Choroid plexus epithelial cell (primary cell): ENCODE measurements at regions not wholly inside any gene's neighbourhood (a gene's known extent, or its start where the extent isn't known, plus 50 kb on each side); places are given as distances from the start of the nearest gene placed in this dataset.

ENCODE experiments used
- DNase-seq: peaks from one replicate; pipeline ENCODE4 v3.0.0-alpha.2; 2010; ENCODE audit warnings: low read depth
- H3K4me3 ChIP-seq: 2 replicates; pipeline ENCODE4 v1.5.1; 2011; ENCODE audit warnings: low read depth, mild to moderate bottlenecking, control low read depth, low read length, moderate library complexity
- TF ChIP-seq, protein P1 (sequence below): conservative IDR thresholded peaks from 2 replicates; pipeline ENCODE4 v1.5.1; 2011; ENCODE audit warnings: low read depth, mild to moderate bottlenecking, control low read depth, inconsistent platforms, low read length, moderate library complexity

DNA sequence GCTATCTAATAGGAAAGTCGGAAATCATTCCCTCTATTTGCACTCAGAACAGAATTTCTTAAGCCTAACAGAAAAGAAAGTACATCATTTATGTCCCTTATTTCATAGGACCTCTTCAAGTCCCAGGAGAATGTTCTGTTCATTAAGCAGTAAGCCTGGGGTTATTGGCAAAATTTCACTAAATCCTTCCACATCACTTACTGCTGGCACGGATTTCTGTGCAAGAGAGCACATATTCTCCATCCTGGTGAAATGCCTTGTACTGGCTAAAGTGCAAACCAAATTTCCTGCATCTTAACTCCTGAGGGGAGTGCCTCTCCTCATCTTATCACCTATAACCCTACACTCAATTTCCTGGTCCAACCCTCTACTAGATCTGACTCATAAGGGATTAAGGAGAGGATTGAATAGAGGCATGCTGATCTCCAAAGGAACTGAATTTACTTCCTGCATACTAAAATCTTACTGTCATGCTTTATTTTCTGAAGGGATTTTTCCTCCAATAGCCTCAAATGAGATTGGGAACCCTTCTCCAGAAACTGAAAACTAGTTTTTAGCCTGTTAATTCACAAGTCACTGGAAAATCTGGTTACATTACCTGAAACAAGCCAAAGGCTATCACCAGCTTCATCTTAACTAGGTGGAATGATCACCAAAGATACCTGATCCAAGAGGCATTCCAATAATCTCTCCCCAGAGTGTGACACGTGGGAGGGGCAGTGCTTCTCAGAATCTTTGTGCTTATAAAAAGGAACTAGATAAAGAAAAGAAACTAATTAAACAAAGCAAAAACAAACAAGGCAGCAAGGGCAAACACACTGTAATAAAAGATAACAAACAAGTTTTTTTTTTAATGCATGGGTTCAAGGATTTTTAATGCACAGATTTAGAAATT is 311.1 kb downstream of the NR4A2 start:
- DNase-seq, result peak; percentile 0
- TF ChIP-seq, protein P1, sequence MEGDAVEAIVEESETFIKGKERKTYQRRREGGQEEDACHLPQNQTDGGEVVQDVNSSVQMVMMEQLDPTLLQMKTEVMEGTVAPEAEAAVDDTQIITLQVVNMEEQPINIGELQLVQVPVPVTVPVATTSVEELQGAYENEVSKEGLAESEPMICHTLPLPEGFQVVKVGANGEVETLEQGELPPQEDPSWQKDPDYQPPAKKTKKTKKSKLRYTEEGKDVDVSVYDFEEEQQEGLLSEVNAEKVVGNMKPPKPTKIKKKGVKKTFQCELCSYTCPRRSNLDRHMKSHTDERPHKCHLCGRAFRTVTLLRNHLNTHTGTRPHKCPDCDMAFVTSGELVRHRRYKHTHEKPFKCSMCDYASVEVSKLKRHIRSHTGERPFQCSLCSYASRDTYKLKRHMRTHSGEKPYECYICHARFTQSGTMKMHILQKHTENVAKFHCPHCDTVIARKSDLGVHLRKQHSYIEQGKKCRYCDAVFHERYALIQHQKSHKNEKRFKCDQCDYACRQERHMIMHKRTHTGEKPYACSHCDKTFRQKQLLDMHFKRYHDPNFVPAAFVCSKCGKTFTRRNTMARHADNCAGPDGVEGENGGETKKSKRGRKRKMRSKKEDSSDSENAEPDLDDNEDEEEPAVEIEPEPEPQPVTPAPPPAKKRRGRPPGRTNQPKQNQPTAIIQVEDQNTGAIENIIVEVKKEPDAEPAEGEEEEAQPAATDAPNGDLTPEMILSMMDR, result no peak
- no peak overlapping the region for H3K4me3 ChIP-seq

DNA sequence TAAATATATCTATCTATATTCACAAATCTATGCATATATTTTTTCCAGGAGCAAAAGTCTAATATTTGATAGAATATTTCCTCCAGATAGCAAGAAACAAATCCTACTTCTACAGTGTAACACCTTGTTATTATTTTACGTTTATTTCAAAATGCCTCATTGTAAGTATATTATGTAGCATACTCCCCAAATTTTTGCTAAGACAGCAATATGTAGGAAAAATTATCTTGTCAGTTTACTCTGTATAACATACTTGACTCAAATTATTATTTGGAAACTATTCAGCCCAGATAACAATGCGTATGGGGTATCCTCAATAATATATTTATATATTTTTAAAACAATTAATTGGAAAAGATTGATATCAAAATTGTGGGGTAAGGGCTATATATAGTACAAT is 313.2 kb downstream of the NR4A2 start:
- no peak for DNase-seq
- no peak overlapping the region for H3K4me3 ChIP-seq
- TF ChIP-seq, protein P1, result no peak

DNA sequence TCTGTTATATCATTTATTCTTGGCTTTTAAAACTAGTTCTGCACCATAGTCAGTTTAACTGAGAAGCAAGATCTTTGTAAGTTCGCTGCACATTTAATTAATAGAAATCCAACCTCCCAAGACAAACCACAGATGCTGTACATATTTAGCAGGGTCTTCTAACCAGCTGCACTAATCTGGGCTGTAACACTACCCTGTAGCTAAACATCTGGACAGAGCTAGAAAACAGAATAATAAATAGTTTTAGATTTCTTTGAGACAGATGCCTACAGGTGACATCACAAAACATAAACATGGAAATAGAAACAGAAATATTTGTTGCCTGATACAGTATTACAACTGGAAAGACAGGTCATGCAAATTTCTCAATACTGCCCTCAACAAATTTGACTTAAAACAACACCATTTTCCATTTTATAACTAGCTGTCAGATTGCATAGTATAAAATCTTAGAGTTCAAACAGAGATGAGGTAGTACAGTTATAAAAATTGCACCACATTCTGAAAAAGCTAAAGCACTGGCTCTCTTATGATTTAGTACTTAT is 315.1 kb downstream of the NR4A2 start:
- no peak for DNase-seq
- no peak overlapping the region for H3K4me3 ChIP-seq
- TF ChIP-seq, protein P1, result no peak

DNA sequence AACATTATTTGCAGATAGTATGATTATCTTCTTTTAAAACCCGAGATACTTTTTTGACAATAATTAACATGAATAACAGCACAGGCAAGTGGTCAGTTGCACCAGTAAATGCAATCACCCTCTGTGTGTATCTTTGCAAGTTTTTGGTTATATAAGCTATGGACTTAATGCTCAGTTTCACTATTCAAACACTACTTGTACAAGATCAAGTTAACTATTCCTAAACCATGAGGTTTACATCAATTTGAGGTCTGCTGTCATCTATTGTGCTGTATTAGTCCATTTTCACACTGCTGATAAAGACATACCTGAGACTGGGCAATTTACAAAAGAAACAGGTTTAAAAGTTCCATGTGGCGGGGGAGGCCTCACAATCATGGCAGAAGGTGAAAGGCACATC is 323.2 kb downstream of the NR4A2 start:
- TF ChIP-seq, protein P1, result no peak
- H3K4me3 ChIP-seq, result no peak overlapping the region
- DNase-seq, result no peak

DNA sequence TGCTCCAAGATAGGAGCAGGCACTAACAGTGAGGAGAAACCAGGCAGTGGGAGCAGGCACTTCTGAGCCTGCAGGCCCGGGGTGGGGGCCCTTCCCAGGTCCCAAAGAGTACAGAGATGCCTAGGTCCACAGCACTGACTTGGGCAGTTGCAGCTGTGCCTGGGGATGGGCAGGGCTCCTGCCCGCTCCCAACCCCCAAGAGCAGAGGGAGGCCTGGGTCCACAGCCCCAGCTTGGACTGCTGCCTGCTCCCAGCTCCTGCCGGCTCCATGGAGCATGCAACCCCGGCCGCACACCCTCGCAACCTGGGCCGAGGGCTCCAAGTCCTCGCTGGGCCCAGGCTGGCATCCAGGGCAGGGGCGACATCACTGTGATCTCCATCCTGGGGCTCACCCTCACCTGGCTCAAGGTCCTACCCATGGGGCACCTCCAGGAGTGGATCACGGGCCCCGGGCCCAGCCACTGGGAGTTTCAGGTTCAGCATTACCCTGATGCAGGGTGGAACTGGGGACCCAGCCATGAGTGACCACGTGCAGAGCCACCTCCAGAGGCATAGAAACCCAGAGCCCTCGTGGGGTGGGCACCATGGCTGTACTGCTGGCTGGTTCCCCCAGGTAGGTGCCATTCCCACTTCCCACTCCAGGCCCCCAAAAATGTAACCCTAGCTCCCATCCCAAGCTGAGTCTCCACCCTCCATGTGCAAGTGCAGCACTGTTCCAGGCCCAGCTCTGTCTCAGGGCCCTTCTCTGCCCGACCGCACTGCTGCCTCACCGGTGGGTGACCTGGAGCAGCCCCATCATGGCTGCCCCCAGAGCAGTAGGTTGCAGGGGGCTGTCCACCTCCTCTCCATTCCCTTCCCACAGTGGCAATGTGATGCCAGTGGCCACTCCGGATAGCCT is 325.6 kb downstream of the NR4A2 start:
- TF ChIP-seq, protein P1, result no peak
- no peak overlapping the region for H3K4me3 ChIP-seq
- no peak for DNase-seq

DNA sequence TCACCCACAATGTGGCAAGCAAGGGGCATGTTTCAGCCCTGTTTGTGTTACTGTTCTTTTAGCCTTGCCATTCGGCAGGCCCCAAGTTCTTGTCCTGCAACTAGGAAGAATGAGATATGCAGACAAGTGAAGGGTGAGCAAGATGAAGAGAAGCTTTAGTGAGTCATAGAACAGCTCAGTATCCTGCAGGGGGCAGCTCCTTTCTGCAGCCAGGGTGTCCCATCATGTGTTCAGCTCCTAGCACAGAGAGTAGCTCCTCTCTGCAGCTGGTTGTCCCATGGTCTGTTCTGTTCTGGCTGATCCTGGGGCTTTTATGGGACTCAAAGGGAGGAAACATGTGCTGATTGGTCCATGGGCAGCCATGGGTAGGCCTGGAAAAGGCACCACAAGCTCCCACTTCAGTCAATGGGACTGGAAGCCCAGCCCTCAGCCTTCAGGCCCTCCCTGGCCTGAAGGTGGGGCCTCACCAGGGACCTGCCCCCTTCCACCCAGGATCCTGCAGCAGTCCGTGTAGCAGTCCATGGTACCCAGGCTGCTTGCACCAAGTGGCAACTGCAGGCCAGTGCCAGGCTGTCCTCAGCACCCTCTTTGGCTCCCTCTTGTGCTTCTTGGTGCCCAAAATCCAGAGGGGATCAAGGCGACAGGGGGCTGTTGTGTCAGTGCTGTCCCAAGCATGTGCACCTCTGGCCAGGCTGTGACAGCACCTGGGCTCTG is 326.4 kb downstream of the NR4A2 start:
- DNase-seq, result no peak
- H3K4me3 ChIP-seq, result no peak overlapping the region
- TF ChIP-seq, protein P1, result no peak
